SK-N-SH (cell line): ENCODE measurements at regions not wholly inside any gene's neighbourhood (a gene's known extent, or its start where the extent isn't known, plus 50 kb on each side); places are given as distances from the start of the nearest gene placed in this dataset.
"Not testable (repeated sequence)": the region's sequence is repeated elsewhere in the genome, so short reads cannot be mapped to it uniquely, and the experiment has no call there.

ENCODE experiments used
- RCOR1 ChIP-seq: fragments of 150-350 bp; IDR thresholded peaks from 2 replicates; pipeline ENCODE4 v1.6.1; 2017; ENCODE audit warnings: antibody characterized with exemption, low read length
- TAF1 ChIP-seq: IDR thresholded peaks from 2 replicates; pipeline ENCODE4 v1.6.1; 2012; ENCODE audit warnings: low read depth, mild to moderate bottlenecking, low read length, moderate library complexity, borderline replicate concordance
- TF ChIP-seq, protein P1 (sequence below): fragments of 200-600 bp; sonication (generic); IDR thresholded peaks from 2 replicates; pipeline ENCODE4 v1.6.1; 2017; ENCODE audit warnings: antibody characterized with exemption, mild to moderate bottlenecking, moderate library complexity

DNA sequence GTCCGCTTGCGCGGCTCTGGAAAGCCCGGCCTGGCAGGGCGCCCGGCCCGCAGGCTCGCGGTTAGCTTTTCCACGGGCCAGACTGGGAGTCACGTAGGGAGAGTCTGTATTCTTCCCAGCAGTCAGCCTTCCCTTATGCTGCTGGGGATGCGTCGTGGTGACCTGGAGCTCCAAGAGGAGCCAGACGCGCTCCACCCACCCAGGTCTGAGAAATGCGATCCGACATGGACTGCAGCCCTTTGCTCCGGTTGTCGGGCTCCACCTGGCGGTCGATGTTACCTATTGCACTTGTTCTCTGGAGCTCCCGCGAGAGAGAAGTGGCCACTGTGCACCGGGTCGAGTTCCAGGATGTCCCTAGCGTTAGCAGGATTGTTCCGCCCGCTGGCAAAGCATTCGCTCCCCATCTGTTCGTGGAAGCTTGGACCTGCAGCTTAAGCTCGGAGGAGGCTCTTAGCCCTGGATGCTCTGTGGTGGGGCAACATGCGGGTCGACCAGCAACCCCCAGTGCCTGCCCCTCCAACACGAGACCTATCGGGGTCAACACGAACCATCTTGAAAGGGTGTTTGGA is 367.4 kb downstream of the SPATA31A6 start:
- TF ChIP-seq, protein P1, sequence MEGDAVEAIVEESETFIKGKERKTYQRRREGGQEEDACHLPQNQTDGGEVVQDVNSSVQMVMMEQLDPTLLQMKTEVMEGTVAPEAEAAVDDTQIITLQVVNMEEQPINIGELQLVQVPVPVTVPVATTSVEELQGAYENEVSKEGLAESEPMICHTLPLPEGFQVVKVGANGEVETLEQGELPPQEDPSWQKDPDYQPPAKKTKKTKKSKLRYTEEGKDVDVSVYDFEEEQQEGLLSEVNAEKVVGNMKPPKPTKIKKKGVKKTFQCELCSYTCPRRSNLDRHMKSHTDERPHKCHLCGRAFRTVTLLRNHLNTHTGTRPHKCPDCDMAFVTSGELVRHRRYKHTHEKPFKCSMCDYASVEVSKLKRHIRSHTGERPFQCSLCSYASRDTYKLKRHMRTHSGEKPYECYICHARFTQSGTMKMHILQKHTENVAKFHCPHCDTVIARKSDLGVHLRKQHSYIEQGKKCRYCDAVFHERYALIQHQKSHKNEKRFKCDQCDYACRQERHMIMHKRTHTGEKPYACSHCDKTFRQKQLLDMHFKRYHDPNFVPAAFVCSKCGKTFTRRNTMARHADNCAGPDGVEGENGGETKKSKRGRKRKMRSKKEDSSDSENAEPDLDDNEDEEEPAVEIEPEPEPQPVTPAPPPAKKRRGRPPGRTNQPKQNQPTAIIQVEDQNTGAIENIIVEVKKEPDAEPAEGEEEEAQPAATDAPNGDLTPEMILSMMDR, result not testable (repeated sequence)
- not testable (repeated sequence) for TF ChIP-seq RCOR1, TAF1
